IMR-90 (cell line): ENCODE measurements at regions not wholly inside any gene's neighbourhood (a gene's known extent, or its start where the extent isn't known, plus 50 kb on each side); places are given as distances from the start of the nearest gene placed in this dataset.

Experiments used
- ATAC-seq: fragments of 200-7000 bp; cut with Tn5 transposase; 2 replicates; pipeline ENCODE4 v1.9.1; 2020; ENCODE audit warnings: low read depth, mild to moderate bottlenecking, moderate library complexity
- BruUV-seq: library from RNA; stranded (reverse); fragments of 400-500 nt; replicated peaks from 2 replicates; lab custom pipeline; 2021; lab: Mats Ljungman, UMichigan
- CTCF ChIA-PET: fragments of 300-600 bp; formaldehyde crosslinking; extraction: SDS; loops from one replicate; lab custom pipeline; 2021; ENCODE audit warnings: antibody characterized with exemption; lab: Yijun Ruan, JAX
- POLR2A ChIA-PET: fragments of 300-600 bp; sonication (Branson Sonifier 250); formaldehyde crosslinking; loops from one replicate; lab custom pipeline; 2022; ENCODE audit warnings: antibody characterized with exemption; ENCODE audit not compliant: unreplicated experiment; lab: Charles Lee
- DNase-seq: peaks from one replicate; pipeline ENCODE4 v3.0.0; 2013
- H2AFZ ChIP-seq: replicated peaks from 2 replicates; pipeline ENCODE3; 2013; ENCODE audit warnings: low read length, mild to moderate bottlenecking; ENCODE audit not compliant: poor library complexity
- H2AK5ac ChIP-seq: 2 replicates; pipeline ENCODE4 v1.6.1; 2013; ENCODE audit warnings: low read depth, low read length, inconsistent platforms
- H2AK9ac ChIP-seq: replicated peaks from 2 replicates; pipeline ENCODE3; 2013; ENCODE audit warnings: mild to moderate bottlenecking, low read depth, low read length, moderate library complexity; ENCODE audit not compliant: poor library complexity
- H2BK120ac ChIP-seq: 2 replicates; pipeline ENCODE4 v1.6.1; 2013; ENCODE audit warnings: low read depth, low read length, inconsistent platforms
- H2BK15ac ChIP-seq: 3 replicates; pipeline ENCODE4 v1.6.1; 2013; ENCODE audit warnings: low read depth, low read length, inconsistent platforms
- H2BK20ac ChIP-seq: 2 replicates; pipeline ENCODE4 v1.6.1; 2013; ENCODE audit warnings: low read depth, mild to moderate bottlenecking, inconsistent platforms, low read length, moderate library complexity
- H2BK5ac ChIP-seq: 2 replicates; pipeline ENCODE4 v1.6.1; 2013; ENCODE audit warnings: mild to moderate bottlenecking, low read depth, low read length, inconsistent platforms; ENCODE audit not compliant: poor library complexity, severe bottlenecking
- H3K14ac ChIP-seq: replicated peaks from 2 replicates; pipeline ENCODE4 v1.6.1; 2013; ENCODE audit warnings: low read depth, low read length, inconsistent platforms
- H3K18ac ChIP-seq: 2 replicates; pipeline ENCODE4 v1.6.1; 2013; ENCODE audit warnings: low read depth, low read length, control low read depth
- H3K23ac ChIP-seq: 2 replicates; pipeline ENCODE4 v1.6.1; 2013; ENCODE audit warnings: low read depth, low read length, inconsistent platforms
- H3K27ac ChIP-seq: 2 replicates; pipeline ENCODE4 v1.5.1; 2013; ENCODE audit warnings: mild to moderate bottlenecking, control low read depth, low read length; ENCODE audit not compliant: insufficient read depth
- H3K27me3 ChIP-seq: 2 replicates; pipeline ENCODE4 v1.6.1; 2013; ENCODE audit warnings: low read length; ENCODE audit not compliant: control insufficient read depth, insufficient read depth
- H3K36me3 ChIP-seq: 2 replicates; pipeline ENCODE4 v1.6.1; 2013; ENCODE audit warnings: low read length, mixed read lengths; ENCODE audit not compliant: control insufficient read depth, insufficient read depth
- H3K4ac ChIP-seq: 2 replicates; pipeline ENCODE4 v1.6.1; 2013; ENCODE audit warnings: low read depth, low read length, inconsistent platforms
- H3K4me1 ChIP-seq: 2 replicates; pipeline ENCODE4 v1.6.1; 2013; ENCODE audit warnings: low read length, mixed read lengths; ENCODE audit not compliant: control insufficient read depth, insufficient read depth
- H3K4me2 ChIP-seq: 2 replicates; pipeline ENCODE4 v1.6.1; 2013; ENCODE audit warnings: low read depth, mild to moderate bottlenecking, control low read depth, low read length, moderate library complexity
- H3K4me3 ChIP-seq: 2 replicates; pipeline ENCODE4 v1.5.1; 2013; ENCODE audit warnings: low read depth, mild to moderate bottlenecking, control low read depth, low read length, moderate library complexity; ENCODE audit not compliant: insufficient read depth
- H3K56ac ChIP-seq: 2 replicates; pipeline ENCODE4 v1.6.1; 2013; ENCODE audit warnings: low read length, inconsistent platforms; ENCODE audit not compliant: insufficient read depth; ENCODE audit errors: extremely low read depth
- H3K79me1 ChIP-seq, 2 experiments: 2 replicates each; pipeline ENCODE4 v1.6.1; 2013; ENCODE audit warnings: low read length in 2 of 2, inconsistent platforms in 1 of 2, low read depth in 1 of 2
- H3K9ac ChIP-seq: 2 replicates; pipeline ENCODE4 v1.6.1; 2013; ENCODE audit warnings: low read depth, low read length, control low read depth
- H3K9me1 ChIP-seq: 2 replicates; pipeline ENCODE4 v1.6.1; 2013; ENCODE audit warnings: low read length, inconsistent platforms; ENCODE audit not compliant: insufficient read depth
- H3K9me3 ChIP-seq: 2 replicates; pipeline ENCODE4 v1.6.1; 2013; ENCODE audit warnings: low read length; ENCODE audit not compliant: control insufficient read depth, insufficient read depth
- H4K20me1 ChIP-seq: 2 replicates; pipeline ENCODE4 v1.6.1; 2013; ENCODE audit warnings: low read length, inconsistent platforms; ENCODE audit not compliant: insufficient read depth
- H4K5ac ChIP-seq: 2 replicates; pipeline ENCODE4 v1.6.1; 2013; ENCODE audit warnings: mild to moderate bottlenecking, low read depth, low read length, control low read depth
- H4K8ac ChIP-seq, 2 experiments: 2 replicates each; pipeline ENCODE4 v1.6.1; 2013; ENCODE audit warnings: low read depth in 2 of 2, low read length in 2 of 2, control low read depth in 1 of 2, inconsistent platforms in 1 of 2
- H4K91ac ChIP-seq: 2 replicates; pipeline ENCODE4 v1.6.1; 2013; ENCODE audit warnings: low read depth, low read length, inconsistent platforms; ENCODE audit not compliant: insufficient read depth
- CHD1 ChIP-seq: IDR thresholded peaks from 2 replicates; pipeline ENCODE4 v1.6.1; 2012; ENCODE audit warnings: low read depth, low read length, improper control_type of control experiment
- CTCF ChIP-seq: conservative IDR thresholded peaks from 2 replicates; pipeline ENCODE4 v1.5.1; 2012; ENCODE audit warnings: mild to moderate bottlenecking, low read depth, low read length, improper control_type of control experiment
- ELK1 ChIP-seq: fragments of 150-350 bp; IDR thresholded peaks from 2 replicates; pipeline ENCODE4 v1.6.1; 2016; ENCODE audit warnings: low read depth, mild to moderate bottlenecking, low read length, moderate library complexity, borderline replicate concordance
- MAZ ChIP-seq: IDR thresholded peaks from 2 replicates; pipeline ENCODE4 v1.6.1; 2012; ENCODE audit warnings: low read depth, mild to moderate bottlenecking, low read length, improper control_type of control experiment, moderate library complexity, borderline replicate concordance
- MXI1 ChIP-seq: IDR thresholded peaks from 2 replicates; pipeline ENCODE4 v1.6.1; 2012; ENCODE audit warnings: low read depth, mild to moderate bottlenecking, low read length, moderate library complexity, borderline replicate concordance
- RAD21 ChIP-seq: IDR thresholded peaks from 2 replicates; pipeline ENCODE4 v1.6.1; 2012; ENCODE audit warnings: low read length, improper control_type of control experiment
- RFX5 ChIP-seq: IDR thresholded peaks from 2 replicates; pipeline ENCODE4 v1.8.0; 2012; ENCODE audit warnings: low read depth, mild to moderate bottlenecking, low read length, moderate library complexity
- SMC3 ChIP-seq: fragments of 150-350 bp; IDR thresholded peaks from 2 replicates; pipeline ENCODE4 v1.6.1; 2016; ENCODE audit warnings: low read depth, mild to moderate bottlenecking, antibody characterized with exemption, low read length, moderate library complexity
- USF2 ChIP-seq: fragments of 150-350 bp; IDR thresholded peaks from 2 replicates; pipeline ENCODE4 v1.6.1; 2017; ENCODE audit warnings: mild to moderate bottlenecking, antibody characterized with exemption, low read length, low read depth
- WGBS, 2 experiments: methylation state at CpG; one replicate each; pipeline versions ENCODE4 v1.1.5 to v1.1.7; 2013; ENCODE audit warnings: missing lambda C conversion rate in 2 of 2; ENCODE audit not compliant: insufficient read length in 1 of 2; ENCODE audit errors: extremely low coverage in 2 of 2; 5-methylcytosine and 5-hydroxymethylcytosine counted together
- dilution Hi-C: fragments of 300-500 bp; cut with HindIII; formaldehyde crosslinking; loops from one replicate; pipeline ENCODE4 v1.14.3; 2018; ENCODE audit warnings: low sequenced_read_pairs; ENCODE audit not compliant: unreplicated experiment
- in situ Hi-C: fragments of 300-500 bp; cut with MboI; formaldehyde crosslinking; loops from 3 replicates; pipeline ENCODE4 v1.14.3; 2019; ENCODE audit warnings: low sequenced_read_pairs, inconsistent platforms, mixed read lengths
- intact Hi-C: fragments of 100-400 bp; cut with micrococcal nuclease; formaldehyde crosslinking; loops from 2 replicates; pipeline ENCODE4 v1.10.0; 2022

GRCh38 chr4:58553679-58554078 lies 1443.5 kb upstream of the IGFBP7 start:
- TF ChIP-seq MXI1 = no peak
- TF ChIP-seq USF2 = no peak
- TF ChIP-seq RAD21 = no peak
- TF ChIP-seq SMC3 = no peak
- no peak for TF ChIP-seq CTCF
- TF ChIP-seq MAZ = no peak
- no peak for TF ChIP-seq RFX5
- TF ChIP-seq CHD1 = no peak
- TF ChIP-seq ELK1 = no peak
- no TSS peak for BruUV-seq
- Histone ChIP-seq H2AK9ac (no peak overlapping the region), H3K27ac (no peak overlapping the region), H3K4me1 (no peaks in the 10 kb centered on the region), H4K8ac (no peak overlapping the region), H3K4me2 (no peak overlapping the region), H4K5ac (no peak overlapping the region), H3K56ac (no peak overlapping the region), H2AFZ (no peak overlapping the region), H3K9ac (no peak overlapping the region), H3K14ac (no peak overlapping the region), H3K18ac (no peak overlapping the region), H4K91ac (no peak overlapping the region), H3K4ac (no peak overlapping the region), H3K36me3 (no peaks in the 10 kb centered on the region), H3K79me1 (no peaks in the 10 kb centered on the region), H3K23ac (no peak overlapping the region), H2BK15ac (no peak overlapping the region), H3K27me3 (no peaks in the 10 kb centered on the region), H4K20me1 (no peaks in the 10 kb centered on the region), H2BK20ac (no peak overlapping the region), H3K9me1 (no peaks in the 10 kb centered on the region), H2BK120ac (no peak overlapping the region), H3K9me3 (no peaks in the 10 kb centered on the region), H2BK5ac (no peak overlapping the region), H3K4me3 (no peak overlapping the region), H2AK5ac (no peak overlapping the region)
- DNase-seq = no peak
- ChIA-PET POLR2A (no interaction called here), CTCF (no interaction called here)
- no CpG with 5 or more reads among the region's 2 CpGs for WGBS, 2 experiments
- in situ Hi-C loops = no loop called here
- dilution Hi-C loops = no loop called here
- ATAC-seq = no peak
- intact Hi-C loops = no loop called here
